AG08396 (cell line): ENCODE measurements at regions not wholly inside any gene's neighbourhood (a gene's known extent, or its start where the extent isn't known, plus 50 kb on each side); places are given as distances from the start of the nearest gene placed in this dataset.
"Not testable (repeated sequence)": the region's sequence is repeated elsewhere in the genome, so short reads cannot be mapped to it uniquely, and the experiment has no call there.

Experiments
- DNase-seq: peaks from one replicate; pipeline ENCODE4 v3.0.0; 2012; ENCODE audit warnings: low spot score, mixed read lengths

GRCh38 chr4:72770708-72771107 is 201.7 kb upstream of the ADAMTS3 start:
- no peak for DNase-seq

DNA sequence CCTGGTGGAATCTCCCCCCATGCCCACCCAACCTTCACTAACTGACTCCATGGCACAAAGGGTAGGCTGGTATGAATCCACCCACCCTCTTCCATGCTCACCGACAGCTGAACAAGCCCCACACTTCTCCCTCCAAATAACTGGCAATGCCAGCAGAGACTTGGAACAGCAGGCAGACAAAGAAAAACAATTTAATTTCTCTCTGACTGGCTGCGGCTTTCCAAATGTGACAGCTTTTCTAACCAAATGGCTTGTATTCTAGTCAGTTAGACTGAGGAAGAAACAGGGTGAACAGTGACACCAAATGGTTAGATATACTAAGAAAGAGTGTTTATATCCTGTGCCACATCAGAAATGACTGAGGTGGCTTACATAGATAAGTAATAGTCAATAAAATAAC is 199.3 kb upstream of the ADAMTS3 start:
- DNase-seq, result peak; percentile 5

- DNase-seq, result peak; percentile 62
Measured at GRCh38 chr4:72767618-72768302, 198.7 kb upstream of the ADAMTS3 start.

- not testable (repeated sequence) for DNase-seq
Measured at GRCh38 chr4:72765788-72766187, 196.8 kb upstream of the ADAMTS3 start.

- no peak for DNase-seq
Measured at GRCh38 chr4:72761368-72762038, 192.5 kb upstream of the ADAMTS3 start.

DNA sequence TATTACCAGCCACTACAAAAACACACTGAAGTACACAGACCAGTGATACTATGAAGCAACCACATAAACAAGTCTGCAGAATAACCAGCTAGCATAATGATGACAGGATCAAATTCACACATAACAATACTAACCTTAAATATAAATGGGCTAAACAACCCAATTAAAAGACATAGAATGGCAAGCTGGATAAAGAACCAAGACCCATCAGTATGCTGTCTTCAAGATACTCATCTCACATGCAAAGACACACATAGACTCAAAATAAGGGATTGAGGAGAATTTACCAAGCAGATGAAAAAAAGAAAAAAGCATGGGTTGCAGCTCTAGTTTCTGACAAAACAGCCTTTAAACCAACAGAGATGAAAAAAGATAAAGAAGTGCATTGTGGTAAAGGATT is 184.4 kb upstream of the ADAMTS3 start:
- not testable (repeated sequence) for DNase-seq

DNA sequence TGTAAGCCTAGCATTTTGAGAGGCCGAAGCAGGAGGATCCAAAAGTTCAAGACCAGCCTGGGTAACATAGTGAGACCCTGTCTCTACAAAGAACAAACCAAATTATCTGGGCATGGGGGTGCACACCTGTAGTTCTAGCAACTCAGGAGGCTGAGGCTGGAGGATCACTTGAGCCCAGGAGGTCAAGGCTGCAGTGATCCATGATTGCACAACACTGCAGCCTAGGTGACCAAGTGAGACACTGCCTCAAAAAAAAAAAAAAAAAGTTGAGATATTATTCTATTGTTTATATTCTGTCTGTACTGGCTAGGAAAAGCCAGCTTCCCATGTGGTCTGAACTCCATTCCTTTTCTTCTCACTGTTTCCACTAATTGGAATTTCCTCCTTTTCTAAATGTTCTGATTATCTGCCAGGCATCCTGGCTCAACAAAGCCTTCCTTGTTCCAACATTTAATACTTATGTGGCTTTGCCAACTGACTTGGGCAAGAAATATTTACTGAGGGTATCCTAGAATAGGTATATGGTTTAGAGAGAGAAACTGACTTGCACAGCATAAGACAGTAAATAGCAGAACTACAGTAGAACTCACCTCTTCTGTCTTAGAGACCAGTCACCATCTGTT is 175.2 kb upstream of the ADAMTS3 start:
- no peak for DNase-seq

DNA sequence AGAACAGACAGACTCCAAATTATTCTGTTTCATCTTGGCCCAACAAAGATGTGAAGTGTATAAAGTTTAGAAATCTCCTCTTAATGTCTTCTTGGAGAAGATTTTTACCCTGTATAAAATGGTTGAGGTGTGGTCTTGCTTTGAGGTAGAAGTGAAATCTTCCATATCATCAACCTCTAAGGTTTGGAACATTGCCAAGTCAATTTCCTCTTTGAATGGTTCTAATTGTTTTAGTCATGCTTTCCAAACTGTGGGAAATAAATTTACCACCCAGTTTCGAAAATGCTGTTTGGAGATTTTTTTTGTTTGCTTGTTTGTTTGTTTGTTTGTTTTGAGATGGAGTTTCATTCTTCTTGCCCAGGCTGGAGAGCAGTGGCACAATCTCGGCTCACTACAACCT is 174.1 kb upstream of the ADAMTS3 start:
- DNase-seq, result no peak

- no peak for DNase-seq
Measured at GRCh38 chr4:72715299-72715698, 146.3 kb upstream of the ADAMTS3 start.

DNA sequence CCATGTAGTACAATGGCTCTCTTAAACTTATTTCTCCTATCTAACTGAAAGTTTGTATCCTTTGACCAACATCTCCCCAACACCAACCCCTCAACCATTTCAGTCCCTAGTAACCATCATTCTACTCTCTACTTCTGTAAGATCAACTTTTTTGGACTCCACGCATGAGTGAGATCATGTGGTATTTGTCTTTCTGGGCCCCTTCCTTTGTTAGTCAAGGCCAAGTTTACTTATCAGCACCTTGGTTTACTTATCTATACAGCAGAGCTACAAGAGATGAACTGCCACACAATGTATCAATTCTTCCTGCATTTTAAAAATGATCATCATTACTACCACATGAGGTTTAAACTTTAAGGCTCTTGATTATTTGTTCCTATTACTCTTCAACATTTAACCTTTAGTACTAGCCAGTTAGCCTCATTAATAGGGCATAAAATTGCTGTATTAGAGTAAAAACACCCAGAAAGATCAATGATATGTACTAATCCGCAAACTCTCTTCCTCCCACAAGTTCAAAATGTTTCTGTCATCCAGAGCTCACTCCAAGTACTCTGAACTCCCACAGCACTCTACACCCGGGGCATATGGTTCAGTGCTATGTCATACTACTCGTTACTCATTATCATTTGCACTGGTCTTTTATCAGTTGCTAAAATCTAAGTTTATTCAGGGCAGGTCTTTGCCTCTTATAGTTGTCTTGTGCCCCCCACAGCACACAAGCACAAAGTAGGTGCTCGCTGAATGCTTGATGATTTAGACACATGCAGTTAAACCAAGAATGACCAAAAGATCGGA is 145.7 kb upstream of the ADAMTS3 start:
- no peak for DNase-seq

- DNase-seq, result no peak
Measured at GRCh38 chr4:72712997-72713396, 144.0 kb upstream of the ADAMTS3 start.

DNA sequence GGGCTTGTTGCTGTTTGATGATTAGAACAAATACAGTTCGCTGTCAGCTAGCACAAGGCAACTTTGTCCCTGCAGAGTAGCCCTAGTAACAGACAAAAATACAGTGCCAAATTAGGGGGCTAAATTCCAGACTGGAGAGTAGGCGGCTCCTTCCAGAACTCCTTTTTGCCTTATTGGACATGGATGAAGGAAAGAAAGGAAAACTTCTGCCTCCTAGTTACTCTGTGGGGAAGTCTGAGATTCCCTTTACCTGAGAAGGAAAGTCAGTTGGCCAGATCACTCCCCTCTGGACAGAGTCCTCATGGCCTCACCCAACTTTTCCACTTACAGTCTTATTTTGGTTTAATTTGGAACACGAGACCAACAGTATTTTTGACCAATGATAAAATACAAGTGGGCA is 140.5 kb upstream of the ADAMTS3 start:
- no peak for DNase-seq

GRCh38 chr4:72706684-72707083 is 137.7 kb upstream of the ADAMTS3 start:
- no peak for DNase-seq

DNA sequence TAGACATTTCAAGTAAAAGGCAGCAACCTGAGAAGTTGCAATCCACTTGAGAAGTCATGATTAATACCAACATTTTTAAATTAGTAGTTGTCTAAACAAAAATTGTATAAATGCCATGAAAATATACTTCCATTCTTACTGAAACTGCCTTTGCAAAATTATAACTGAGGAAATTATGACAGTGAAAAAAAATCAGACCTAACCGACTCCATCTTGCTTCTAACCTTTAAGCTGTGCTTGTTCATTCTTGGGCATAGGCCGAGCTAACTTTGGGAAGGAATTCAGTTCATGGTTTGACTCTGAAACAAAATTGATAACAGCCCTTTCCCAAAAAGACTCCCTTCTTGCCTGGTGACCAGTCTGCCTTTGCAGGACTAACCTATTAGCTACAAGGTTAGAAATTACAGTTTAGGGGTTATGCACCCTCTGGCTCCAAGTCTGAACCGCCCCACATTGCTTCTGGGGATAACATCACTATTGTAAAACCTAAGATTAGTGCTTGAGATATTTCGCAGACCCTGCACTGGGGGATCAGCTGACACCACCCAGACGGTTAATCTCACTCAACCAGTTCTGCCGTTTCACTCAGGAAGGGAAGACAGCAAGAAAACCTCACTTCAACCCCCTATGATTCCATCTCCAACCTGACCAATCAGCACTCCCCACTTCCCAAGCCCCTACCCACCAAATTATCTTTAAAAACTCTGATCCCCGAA is 136.1 kb upstream of the ADAMTS3 start:
- not testable (repeated sequence) for DNase-seq

GRCh38 chr4:72702948-72703347 is 133.9 kb upstream of the ADAMTS3 start:
- no peak for DNase-seq

DNA sequence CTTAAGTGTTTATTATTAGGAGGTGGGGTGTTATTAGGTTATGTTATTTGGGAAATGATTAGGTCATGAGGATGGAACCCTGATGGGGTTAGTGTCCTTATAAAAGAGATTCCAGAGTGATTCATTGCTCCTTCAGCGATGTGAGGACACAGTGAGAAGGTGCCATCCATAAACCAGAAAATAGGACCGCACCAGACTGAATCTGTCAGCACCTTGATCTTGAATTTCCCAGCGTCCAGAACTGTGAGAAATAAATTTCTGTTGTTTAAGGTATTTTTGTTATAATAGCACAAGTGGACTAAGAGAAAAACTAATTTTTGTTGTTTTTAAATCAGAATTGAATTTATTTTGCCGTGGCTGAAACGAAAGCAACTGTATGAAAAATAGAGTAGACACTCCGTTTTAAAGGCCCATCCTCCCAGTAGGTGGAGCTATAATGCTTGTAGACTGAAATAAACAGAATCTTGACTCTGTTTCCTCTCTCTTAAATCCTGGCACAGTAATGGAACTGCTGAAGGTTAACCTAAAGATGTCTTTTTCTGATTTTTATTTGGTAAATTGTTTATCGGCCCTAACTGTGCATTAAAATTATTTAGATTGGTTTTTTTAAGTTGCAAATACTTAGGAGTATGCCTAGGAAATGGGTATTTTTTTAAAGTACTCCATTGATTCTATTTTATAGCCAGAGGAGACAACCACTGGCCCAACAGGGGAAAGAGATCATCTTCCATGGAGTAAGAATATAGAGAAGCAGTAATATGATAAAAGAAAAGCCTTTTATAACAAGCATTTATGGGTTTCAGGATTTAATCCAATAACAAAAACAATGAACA is 133.2 kb upstream of the ADAMTS3 start:
- DNase-seq, result peak; percentile 31

- no peak for DNase-seq
Measured at GRCh38 chr4:72690771-72691170, 121.8 kb upstream of the ADAMTS3 start.

GRCh38 chr4:72689923-72690322 is 120.9 kb upstream of the ADAMTS3 start:
- no peak for DNase-seq

GRCh38 chr4:72686390-72686789 is 117.4 kb upstream of the ADAMTS3 start:
- not testable (repeated sequence) for DNase-seq

- DNase-seq, result no peak
Measured at GRCh38 chr4:72679666-72680065, 110.6 kb upstream of the ADAMTS3 start.

GRCh38 chr4:72677886-72678285 is 108.9 kb upstream of the ADAMTS3 start:
- no peak for DNase-seq
